Adrenal gland (tissue), 9 donors: ENCODE measurements at regions not wholly inside any gene's neighbourhood (a gene's known extent, or its start where the extent isn't known, plus 50 kb on each side); places are given as distances from the start of the nearest gene placed in this dataset.
"Not testable (repeated sequence)": the region's sequence is repeated elsewhere in the genome, so short reads cannot be mapped to it uniquely, and the experiment has no call there.

Source experiments
- DNase-seq, 7 donors: peaks; one replicate each; pipeline ENCODE4 v3.0.0-alpha.2; 2019 to 2020
- H3K27ac ChIP-seq, 5 donors: fragments of 200-600 bp; sonication (generic) in 4 of 5; 1 replicate in 3 of 5; 2 replicates in 2 of 5; pipeline versions ENCODE4 v1.5.1 to v1.8.0; 2016 to 2020; ENCODE audit warnings: mild to moderate bottlenecking in 1 of 5
- H3K27me3 ChIP-seq: fragments of 200-600 bp; 2 replicates; pipeline ENCODE4 v1.8.0; 2021
- H3K36me3 ChIP-seq, 2 donors: fragments of 200-600 bp; replicated peaks in 1 of 2; 1 replicate in 1 of 2; 2 replicates in 1 of 2; pipeline versions ENCODE4 v1.5.1 to v1.8.0; 2018 to 2022
- H3K4me1 ChIP-seq, 2 donors: fragments of 200-600 bp; replicated peaks in 1 of 2; 1 replicate in 1 of 2; 2 replicates in 1 of 2; pipeline versions ENCODE4 v1.5.1 to v1.8.0; 2018 to 2021
- H3K4me3 ChIP-seq, 4 donors: fragments of 200-600 bp; sonication (generic) in 3 of 4; one replicate each; pipeline ENCODE4 v1.5.1; 2016 to 2018
- H3K9me3 ChIP-seq, 3 donors: fragments of 200-600 bp; sonication (generic) in 1 of 3; replicated peaks in 1 of 3; 1 replicate in 2 of 3; 2 replicates in 1 of 3; pipeline versions ENCODE4 v1.5.1 to v1.8.0; 2016 to 2021
- POLR2A ChIP-seq, 2 donors: fragments of 450-650 bp; IDR thresholded peaks; one replicate each; pipeline ENCODE4 v1.6.1; 2017; ENCODE audit warnings: antibody characterized with exemption in 2 of 2, mild to moderate bottlenecking in 2 of 2, moderate library complexity in 1 of 2
- WGBS, 4 donors: extraction: QIAGEN DNeasy Blood & Tissue Kit in 2 of 4; methylation state at CpG; one replicate each; pipeline versions ENCODE4 v1.1.5 to v1.1.7; 2013 to 2017; 5-methylcytosine and 5-hydroxymethylcytosine counted together
- intact Hi-C, 2 donors: fragments of 100-400 bp; cut with DNase I; formaldehyde crosslinking; loops; one replicate each; pipeline versions ENCODE4 v1.14.1 to v1.15.0; 2022 to 2023
- TF ChIP-seq, protein P1 (sequence below), 6 experiments: fragments of 450-650 bp in 4 of 6; fragments of 200-600 bp in 2 of 6; sonication (generic) in 1 of 6; IDR thresholded peaks; 1 replicate in 5 of 6; 2 replicates in 1 of 6; pipeline versions ENCODE4 v1.5.1 to v1.8.0; 2016 to 2021; ENCODE audit warnings: antibody characterized with exemption in 6 of 6, mild to moderate bottlenecking in 2 of 6, moderate library complexity in 1 of 6
- donor health status: healthy with polysubstance abuse.
- donor health status: Bipolar disorder and iron deficiency.
- donor health status: DM: yes; HTN: yes; CAD: no.
- donor health status: DM: no; HTN: no; CAD: no.
- donor health status: DM: no; HTN: no; CAD: no.

DNA sequence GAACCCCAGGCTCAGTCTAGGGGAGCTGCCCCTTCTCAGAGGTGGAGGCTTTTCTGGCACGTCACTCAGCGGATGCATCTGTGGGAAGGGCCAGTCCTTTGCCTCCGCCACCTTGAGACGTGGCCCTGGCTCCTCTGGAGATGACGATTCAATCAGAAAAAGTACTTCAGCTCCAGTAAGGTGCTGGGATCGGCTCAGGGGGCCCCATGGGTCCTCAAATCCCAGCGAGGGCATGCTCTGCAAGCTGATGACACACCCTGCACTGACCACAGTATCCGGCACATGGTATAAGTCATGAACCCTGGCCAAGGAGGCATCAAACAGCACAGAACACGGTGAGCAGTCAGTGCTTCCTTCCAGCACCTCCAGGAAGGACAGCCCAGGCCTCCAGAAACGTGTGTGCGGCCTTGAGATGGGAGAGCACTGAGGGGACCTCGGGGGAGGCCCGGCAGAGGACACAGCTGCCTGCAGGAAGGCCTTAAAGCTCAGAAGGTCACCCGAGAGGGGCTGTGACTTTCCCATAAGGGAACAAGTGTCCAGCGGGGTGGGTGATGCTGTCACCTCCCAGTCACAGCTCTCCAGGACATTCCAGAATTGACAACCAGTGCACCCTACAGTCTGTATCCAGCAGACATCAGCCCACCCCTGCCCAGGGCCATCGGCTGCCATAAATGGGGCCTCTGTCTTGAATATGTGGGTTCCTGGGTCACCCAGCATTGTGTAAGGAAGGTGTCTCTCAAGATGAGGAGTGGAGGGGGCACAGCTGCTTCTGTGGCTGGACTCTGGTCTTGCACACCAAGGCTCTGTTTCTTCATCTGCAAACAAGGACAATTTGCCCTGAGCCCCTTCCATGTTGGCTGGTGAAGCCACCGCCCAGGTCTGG lies 205.8 kb downstream of the NDUFA10 start:
- peak overlapping the region in 2 of 5 donors; percentile 17 to 44 for H3K27ac ChIP-seq
- 71 to 93% (median 81%) methylated on average over 6 to 17 of the region's 17 CpGs for WGBS, 4 donors
- H3K36me3 ChIP-seq = no peaks in the 10 kb centered on the region
- no peak for TF ChIP-seq POLR2A (IDR thresholded peaks at IDR 0.05)
- TF ChIP-seq, protein P1, sequence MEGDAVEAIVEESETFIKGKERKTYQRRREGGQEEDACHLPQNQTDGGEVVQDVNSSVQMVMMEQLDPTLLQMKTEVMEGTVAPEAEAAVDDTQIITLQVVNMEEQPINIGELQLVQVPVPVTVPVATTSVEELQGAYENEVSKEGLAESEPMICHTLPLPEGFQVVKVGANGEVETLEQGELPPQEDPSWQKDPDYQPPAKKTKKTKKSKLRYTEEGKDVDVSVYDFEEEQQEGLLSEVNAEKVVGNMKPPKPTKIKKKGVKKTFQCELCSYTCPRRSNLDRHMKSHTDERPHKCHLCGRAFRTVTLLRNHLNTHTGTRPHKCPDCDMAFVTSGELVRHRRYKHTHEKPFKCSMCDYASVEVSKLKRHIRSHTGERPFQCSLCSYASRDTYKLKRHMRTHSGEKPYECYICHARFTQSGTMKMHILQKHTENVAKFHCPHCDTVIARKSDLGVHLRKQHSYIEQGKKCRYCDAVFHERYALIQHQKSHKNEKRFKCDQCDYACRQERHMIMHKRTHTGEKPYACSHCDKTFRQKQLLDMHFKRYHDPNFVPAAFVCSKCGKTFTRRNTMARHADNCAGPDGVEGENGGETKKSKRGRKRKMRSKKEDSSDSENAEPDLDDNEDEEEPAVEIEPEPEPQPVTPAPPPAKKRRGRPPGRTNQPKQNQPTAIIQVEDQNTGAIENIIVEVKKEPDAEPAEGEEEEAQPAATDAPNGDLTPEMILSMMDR (IDR thresholded peaks at IDR 0.05) = no peak
- no peaks in the 10 kb centered on the region for H3K9me3 ChIP-seq
- no peaks in the 10 kb centered on the region for H3K27me3 ChIP-seq
- intact Hi-C loops = no loop called here
- H3K4me1 ChIP-seq = no peaks in the 10 kb centered on the region
- DNase-seq = peak in 2 of 7 donors; percentile 20 to 46
- H3K4me3 ChIP-seq = no peak overlapping the region

GRCh38 chr2:239818531-239819011 lies 206.6 kb downstream of the NDUFA10 start:
- no peak overlapping the region for H3K27ac ChIP-seq

GRCh38 chr2:239818086-239818485 lies 207.1 kb downstream of the NDUFA10 start:
- TF ChIP-seq, protein P1 (IDR thresholded peaks at IDR 0.05) = no peak
- no peak for TF ChIP-seq POLR2A (IDR thresholded peaks at IDR 0.05)
- no peak overlapping the region for H3K27ac ChIP-seq
- intact Hi-C loops = no loop called here
- 83 to 93% (median 88%) methylated on average over 3 to 5 of the region's 5 CpGs for WGBS, 4 donors
- no peaks in the 10 kb centered on the region for H3K4me1 ChIP-seq
- no peaks in the 10 kb centered on the region for H3K36me3 ChIP-seq
- H3K9me3 ChIP-seq = no peaks in the 10 kb centered on the region
- H3K4me3 ChIP-seq = no peak overlapping the region
- H3K27me3 ChIP-seq = no peaks in the 10 kb centered on the region
- peak in 2 of 7 donors; percentile 6 to 47 for DNase-seq

More at GRCh38 chr2:239818531-239819011, 206.6 kb downstream of the NDUFA10 start:
- no peaks in the 10 kb centered on the region for H3K27me3 ChIP-seq
- H3K36me3 ChIP-seq = no peaks in the 10 kb centered on the region
- no peaks in the 10 kb centered on the region for H3K9me3 ChIP-seq
- no peak overlapping the region for H3K4me3 ChIP-seq
- DNase-seq = peak in 2 of 7 donors; percentile 11 to 17
- H3K4me1 ChIP-seq = no peaks in the 10 kb centered on the region
- no peak for TF ChIP-seq POLR2A (IDR thresholded peaks at IDR 0.05)
- TF ChIP-seq, protein P1 (IDR thresholded peaks at IDR 0.05) = no peak
- 89 to 97% (median 91%) methylated on average over 8 to 9 of the region's 9 CpGs for WGBS, 4 donors
- intact Hi-C loops = no loop called here

- peak in 1 of 7 donors; percentile 3 for DNase-seq
Measured at GRCh38 chr2:239817468-239818031, 207.6 kb downstream of the NDUFA10 start.

More at GRCh38 chr2:239817468-239818031, 207.6 kb downstream of the NDUFA10 start:
- H3K27ac ChIP-seq, H3K9me3 ChIP-seq, H3K4me3 ChIP-seq, intact Hi-C loops, H3K27me3 ChIP-seq, H3K36me3 ChIP-seq, H3K4me1 ChIP-seq: not testable (repeated sequence)
- WGBS, 4 donors = 69 to 92% (median 76%) methylated on average over 2 to 8 of the region's 8 CpGs
